CD4-positive, alpha-beta memory T cell (primary cell): ENCODE measurements at regions not wholly inside any gene's neighbourhood (a gene's known extent, or its start where the extent isn't known, plus 50 kb on each side); places are given as distances from the start of the nearest gene placed in this dataset.
"Not testable (repeated sequence)": the region's sequence is repeated elsewhere in the genome, so short reads cannot be mapped to it uniquely, and the experiment has no call there.

Source experiments
- CTCF ChIA-PET: fragments of 350-600 bp; sonication (Branson Sonifier 250); formaldehyde crosslinking; loops from one replicate; lab custom pipeline; 2021; ENCODE audit warnings: inconsistent platforms; ENCODE audit not compliant: partially characterized antibody; lab: Charles Lee
- POLR2A ChIA-PET: fragments of 350-600 bp; sonication (Branson Sonifier 250); formaldehyde crosslinking; loops from one replicate; lab custom pipeline; 2021; ENCODE audit not compliant: partially characterized antibody; lab: Charles Lee
- DNase-seq, 5 donors: peaks; one replicate each; pipeline versions ENCODE4 v3.0.0 to v3.0.0-alpha.2; 2020 to 2022; ENCODE audit warnings: mixed read lengths in 1 of 5
- H3K27ac ChIP-seq: one replicate; pipeline ENCODE4 v1.7.0; 2013; ENCODE audit warnings: low read depth, low read length
- H3K27me3 ChIP-seq: 2 replicates; pipeline ENCODE4 v1.7.0; 2013; ENCODE audit warnings: mild to moderate bottlenecking, low read length, moderate library complexity; ENCODE audit not compliant: insufficient read depth
- H3K36me3 ChIP-seq: 2 replicates; pipeline ENCODE4 v1.7.0; 2013; ENCODE audit warnings: mild to moderate bottlenecking, low read length, moderate library complexity; ENCODE audit not compliant: insufficient read depth
- H3K4me1 ChIP-seq: 2 replicates; pipeline ENCODE4 v1.7.0; 2013; ENCODE audit warnings: mild to moderate bottlenecking, low read length, moderate library complexity; ENCODE audit not compliant: insufficient read depth
- H3K4me3 ChIP-seq, 2 donors: one replicate each; pipeline ENCODE4 v1.7.0; 2013; ENCODE audit warnings: low read length in 2 of 2, mild to moderate bottlenecking in 1 of 2
- H3K9me3 ChIP-seq, 2 donors: one replicate each; pipeline ENCODE4 v1.7.0; 2013; ENCODE audit warnings: low read length in 2 of 2, control low read depth in 1 of 2; ENCODE audit not compliant: control insufficient read depth in 1 of 2
- H3K27ac Mint-ChIP-seq, 7 donors: one replicate each; pipeline ENCODE4 v1.8.0; 2020 to 2021; ENCODE audit warnings: mixed read lengths in 7 of 7, mild to moderate bottlenecking in 6 of 7, inconsistent platforms in 3 of 7, moderate library complexity in 3 of 7
- H3K27me3 Mint-ChIP-seq, 2 donors: one replicate each; pipeline ENCODE4 v1.8.0; 2020 to 2021; ENCODE audit warnings: mixed read lengths in 2 of 2
- H3K36me3 Mint-ChIP-seq, 2 donors: one replicate each; pipeline ENCODE4 v1.8.0; 2020 to 2021; ENCODE audit warnings: mixed read lengths in 2 of 2, inconsistent platforms in 1 of 2, mild to moderate bottlenecking in 1 of 2
- H3K4me1 Mint-ChIP-seq, 4 donors: one replicate each; pipeline ENCODE4 v1.8.0; 2020 to 2021; ENCODE audit warnings: mixed read lengths in 4 of 4, mild to moderate bottlenecking in 1 of 4
- H3K4me3 Mint-ChIP-seq, 8 donors: one replicate each; pipeline ENCODE4 v1.8.0; 2020 to 2021; ENCODE audit warnings: mixed read lengths in 8 of 8, mild to moderate bottlenecking in 7 of 8, moderate library complexity in 6 of 8, inconsistent platforms in 3 of 8
- H3K9me3 Mint-ChIP-seq, 8 donors: one replicate each; pipeline ENCODE4 v1.8.0; 2020 to 2021; ENCODE audit warnings: mixed read lengths in 8 of 8, mild to moderate bottlenecking in 5 of 8, inconsistent platforms in 3 of 8, moderate library complexity in 1 of 8
- intact Hi-C: fragments of 100-400 bp; cut with micrococcal nuclease; formaldehyde crosslinking; loops from one replicate; pipeline ENCODE4 v1.15.1; 2023

- H3K9me3 ChIP-seq: no peaks in the 10 kb centered on the region
- Mint-ChIP-seq H3K36me3 (no peaks in the 10 kb centered on the region), H3K4me3 (no peak overlapping the region), H3K4me1 (no peaks in the 10 kb centered on the region), H3K9me3 (peaks cover 0 to 4% (median 0%) of the 10 kb centered on the region in 8 donors), H3K27ac (no peak overlapping the region), H3K27me3 (peaks cover 0 to 1% of the 10 kb centered on the region in 2 donors)
- no peak overlapping the region for H3K4me3 ChIP-seq
- H3K27me3 ChIP-seq: no peaks in the 10 kb centered on the region
- no peak for DNase-seq
- ChIA-PET POLR2A (no interaction called here), CTCF (no interaction called here)
- H3K27ac ChIP-seq: no peak overlapping the region
- intact Hi-C loops: no loop called here
- H3K36me3 ChIP-seq: no peaks in the 10 kb centered on the region
- H3K4me1 ChIP-seq: no peaks in the 10 kb centered on the region
These were observed 82.0 kb upstream of the HAPLN1 start for GRCh38 chr5:83802686-83803085.

DNA sequence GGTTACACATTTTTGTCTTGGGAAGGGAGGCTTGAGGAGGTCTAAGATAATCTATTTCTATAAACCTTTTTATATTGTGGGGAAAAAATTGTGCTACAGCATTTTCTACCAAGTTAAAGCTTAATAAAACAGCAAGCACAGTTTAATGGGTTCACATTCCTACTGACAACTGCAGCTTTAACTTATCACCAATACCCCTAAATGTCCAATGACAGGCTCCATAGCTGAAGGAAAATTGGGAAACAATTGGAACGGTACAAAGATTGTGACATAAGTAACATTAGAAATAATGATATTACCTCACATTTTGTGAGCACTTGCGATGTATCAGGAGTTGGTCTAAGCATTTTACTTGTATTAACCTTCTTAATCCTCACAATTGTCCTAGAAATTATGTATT is 79.5 kb upstream of the HAPLN1 start:
- Mint-ChIP-seq H3K27ac (no peak overlapping the region), H3K9me3 (peaks cover 0 to 4% (median under 1%) of the 10 kb centered on the region in 8 donors), H3K36me3 (no peaks in the 10 kb centered on the region), H3K27me3 (no peaks in the 10 kb centered on the region), H3K4me1 (no peaks in the 10 kb centered on the region), H3K4me3 (no peak overlapping the region)
- Histone ChIP-seq H3K9me3 (no peaks in the 10 kb centered on the region), H3K4me1 (no peaks in the 10 kb centered on the region), H3K36me3 (no peaks in the 10 kb centered on the region), H3K4me3 (no peak overlapping the region), H3K27me3 (no peaks in the 10 kb centered on the region), H3K27ac (no peak overlapping the region)
- CTCF ChIA-PET: no interaction called here
- DNase-seq: no peak
- POLR2A ChIA-PET: no interaction called here
- intact Hi-C loops: no loop called here

- H3K9me3 ChIP-seq, POLR2A ChIA-PET, H3K27ac ChIP-seq, H3K27me3 Mint-ChIP-seq, H3K27ac Mint-ChIP-seq, H3K27me3 ChIP-seq, H3K36me3 Mint-ChIP-seq, CTCF ChIA-PET, H3K9me3 Mint-ChIP-seq, H3K36me3 ChIP-seq, DNase-seq, H3K4me3 ChIP-seq, H3K4me1 Mint-ChIP-seq, H3K4me1 ChIP-seq, intact Hi-C loops, H3K4me3 Mint-ChIP-seq: not testable (repeated sequence)
These were observed 78.4 kb upstream of the HAPLN1 start for GRCh38 chr5:83799020-83799419.

DNA sequence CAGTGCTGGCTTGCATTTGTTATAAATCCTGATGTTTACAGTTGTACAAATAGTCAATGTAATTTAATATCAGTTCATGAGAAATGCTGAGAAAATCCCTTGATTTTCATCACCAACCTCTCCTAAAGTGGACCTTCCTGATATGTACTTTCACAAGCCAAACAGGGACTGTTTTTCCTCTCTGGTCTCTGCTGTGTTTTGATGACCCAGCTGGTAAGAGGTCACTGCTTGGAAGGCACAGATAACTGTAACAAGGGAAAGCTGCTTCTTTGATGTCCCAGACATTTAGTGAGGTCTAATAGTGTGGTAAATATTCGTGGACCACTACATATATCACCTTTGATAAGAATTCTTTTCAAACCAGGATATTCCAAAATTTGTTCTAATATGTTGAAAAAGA is 68.7 kb upstream of the HAPLN1 start:
- Mint-ChIP-seq H3K27me3 (no peaks in the 10 kb centered on the region), H3K4me3 (no peak overlapping the region), H3K9me3 (peaks cover 0 to 3% (median 0%) of the 10 kb centered on the region in 8 donors), H3K36me3 (no peaks in the 10 kb centered on the region), H3K27ac (no peak overlapping the region), H3K4me1 (no peaks in the 10 kb centered on the region)
- no peak overlapping the region for H3K27ac ChIP-seq
- no peaks in the 10 kb centered on the region for H3K36me3 ChIP-seq
- no peaks in the 10 kb centered on the region for H3K9me3 ChIP-seq
- CTCF ChIA-PET: no interaction called here
- H3K4me3 ChIP-seq: no peak overlapping the region
- intact Hi-C loops: no loop called here
- no peak for DNase-seq
- POLR2A ChIA-PET: no interaction called here
- H3K4me1 ChIP-seq: no peaks in the 10 kb centered on the region
- H3K27me3 ChIP-seq: no peaks in the 10 kb centered on the region

GRCh38 chr5:83787631-83788030 is 67.0 kb upstream of the HAPLN1 start:
- H3K4me3 ChIP-seq: no peak overlapping the region
- Mint-ChIP-seq H3K4me3 (no peak overlapping the region), H3K27me3 (no peaks in the 10 kb centered on the region), H3K27ac (no peak overlapping the region), H3K36me3 (no peaks in the 10 kb centered on the region), H3K4me1 (no peaks in the 10 kb centered on the region), H3K9me3 (peaks cover 0 to 3% (median 0%) of the 10 kb centered on the region in 8 donors)
- CTCF ChIA-PET: no interaction called here
- no peak overlapping the region for H3K27ac ChIP-seq
- POLR2A ChIA-PET: no interaction called here
- H3K27me3 ChIP-seq: no peaks in the 10 kb centered on the region
- intact Hi-C loops: no loop called here
- no peak for DNase-seq
- no peaks in the 10 kb centered on the region for H3K9me3 ChIP-seq
- no peaks in the 10 kb centered on the region for H3K4me1 ChIP-seq
- no peaks in the 10 kb centered on the region for H3K36me3 ChIP-seq

DNA sequence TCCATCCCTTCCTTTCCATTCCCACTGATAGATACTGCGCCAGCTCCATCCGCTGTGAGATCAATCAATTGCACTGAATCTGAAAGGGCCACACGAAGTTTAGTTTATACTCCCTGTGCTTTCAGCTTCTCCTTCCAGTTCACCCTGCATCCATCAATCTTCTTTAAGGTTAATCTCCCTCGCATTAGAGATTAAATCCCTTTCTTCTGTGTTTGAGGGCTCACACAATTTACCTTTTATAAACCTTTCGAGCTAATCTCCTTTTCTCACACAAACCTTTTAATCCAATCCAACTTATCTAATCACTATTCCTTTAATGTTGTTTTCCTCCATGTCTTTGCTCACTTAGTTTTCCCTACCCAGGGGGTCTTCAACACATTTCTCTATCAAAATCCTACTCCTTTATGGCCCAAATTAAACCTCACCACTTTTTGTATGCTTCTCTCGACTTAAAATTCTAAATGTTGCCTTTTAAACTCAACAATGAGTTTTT is 64.6 kb upstream of the HAPLN1 start:
- ChIA-PET POLR2A (no interaction called here), CTCF (no interaction called here)
- Mint-ChIP-seq H3K9me3 (no peaks in the 10 kb centered on the region), H3K36me3 (no peaks in the 10 kb centered on the region), H3K27ac (no peak overlapping the region), H3K27me3 (no peaks in the 10 kb centered on the region), H3K4me1 (no peaks in the 10 kb centered on the region), H3K4me3 (no peak overlapping the region)
- Histone ChIP-seq H3K27ac (no peak overlapping the region), H3K36me3 (no peaks in the 10 kb centered on the region), H3K4me1 (no peaks in the 10 kb centered on the region), H3K9me3 (no peaks in the 10 kb centered on the region), H3K27me3 (no peaks in the 10 kb centered on the region), H3K4me3 (no peak overlapping the region)
- no peak for DNase-seq
- intact Hi-C loops: no loop called here

DNA sequence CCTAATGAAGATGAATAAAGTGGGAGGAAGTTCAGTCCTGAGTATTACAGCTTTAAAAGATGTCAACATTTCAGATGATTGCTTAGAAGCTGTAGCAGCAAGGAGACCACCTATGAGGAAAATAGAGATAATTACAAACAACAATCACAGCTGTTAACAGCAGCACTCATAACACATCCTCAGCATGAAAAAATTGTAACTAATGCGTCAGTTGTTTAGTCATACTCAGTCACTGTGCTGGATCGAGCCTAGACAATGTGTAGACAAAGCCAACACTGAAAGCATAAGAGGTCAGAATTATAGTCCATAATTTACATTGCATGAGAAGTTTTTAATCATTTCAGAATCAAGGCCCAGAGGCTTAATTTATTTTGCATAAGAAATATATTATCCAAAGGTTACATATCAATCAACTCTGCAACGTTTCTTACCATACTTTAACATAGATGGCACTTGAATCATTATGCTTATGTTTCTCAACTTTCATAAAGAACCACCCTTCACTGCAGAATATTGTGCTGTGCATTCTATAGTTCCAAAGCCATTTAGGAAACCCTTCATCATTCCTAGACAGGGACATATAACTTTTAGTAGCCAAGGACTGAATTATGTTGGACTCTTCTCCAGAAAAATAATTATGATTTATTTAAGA is 60.2 kb upstream of the HAPLN1 start:
- peaks cover 1% of the 10 kb centered on the region in 2 donors for H3K27me3 Mint-ChIP-seq
- no peaks in the 10 kb centered on the region for H3K36me3 Mint-ChIP-seq
- intact Hi-C loops: no loop called here
- H3K4me1 Mint-ChIP-seq: no peaks in the 10 kb centered on the region
- no peaks in the 10 kb centered on the region for H3K27me3 ChIP-seq
- H3K36me3 ChIP-seq: no peaks in the 10 kb centered on the region
- H3K27ac Mint-ChIP-seq: no peak overlapping the region
- H3K4me1 ChIP-seq: no peaks in the 10 kb centered on the region
- no peaks in the 10 kb centered on the region for H3K9me3 ChIP-seq
- DNase-seq: no peak
- no peak overlapping the region for H3K27ac ChIP-seq
- H3K4me3 Mint-ChIP-seq: no peak overlapping the region
- no peak overlapping the region for H3K4me3 ChIP-seq
- ChIA-PET POLR2A (no interaction called here), CTCF (no interaction called here)
- H3K9me3 Mint-ChIP-seq: no peaks in the 10 kb centered on the region

DNA sequence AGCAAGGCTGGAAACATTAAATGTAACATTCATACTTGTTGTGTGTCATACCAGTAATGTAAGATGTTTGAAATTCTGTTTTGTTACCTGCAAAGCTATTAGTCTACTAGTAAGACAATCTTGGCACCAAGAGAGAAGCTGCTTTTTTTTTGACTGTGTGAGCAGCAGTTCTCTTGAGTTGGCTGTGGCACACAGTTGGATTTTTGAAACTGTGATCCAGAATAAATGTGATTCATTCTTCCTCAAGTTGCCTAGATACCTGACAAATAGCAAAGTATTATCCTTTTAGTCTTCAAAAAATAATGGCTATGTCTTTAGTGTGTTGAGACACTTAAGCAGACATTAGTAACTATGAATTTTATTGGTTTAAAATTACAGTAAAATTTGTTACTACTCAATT is 57.2 kb upstream of the HAPLN1 start:
- no peak overlapping the region for H3K27ac ChIP-seq
- Mint-ChIP-seq H3K27ac (no peak overlapping the region), H3K36me3 (no peaks in the 10 kb centered on the region), H3K27me3 (peaks cover 1% of the 10 kb centered on the region in 2 donors), H3K4me3 (no peak overlapping the region), H3K4me1 (no peaks in the 10 kb centered on the region), H3K9me3 (no peaks in the 10 kb centered on the region)
- no peak for DNase-seq
- no peak overlapping the region for H3K4me3 ChIP-seq
- H3K4me1 ChIP-seq: no peaks in the 10 kb centered on the region
- intact Hi-C loops: no loop called here
- POLR2A ChIA-PET: no interaction called here
- no peaks in the 10 kb centered on the region for H3K27me3 ChIP-seq
- H3K9me3 ChIP-seq: no peaks in the 10 kb centered on the region
- no peaks in the 10 kb centered on the region for H3K36me3 ChIP-seq
- CTCF ChIA-PET: no interaction called here
